IPS-18c (cell line): ENCODE measurements at regions not wholly inside any gene's neighbourhood (a gene's known extent, or its start where the extent isn't known, plus 50 kb on each side); places are given as distances from the start of the nearest gene placed in this dataset.

Source experiments
- H3K4me3 ChIP-seq: 2 replicates; pipeline ENCODE4 v1.7.0; 2013; ENCODE audit warnings: low read depth, mild to moderate bottlenecking, low read length, moderate library complexity; ENCODE audit not compliant: insufficient read depth
- H3K9me3 ChIP-seq: one replicate; pipeline ENCODE4 v1.6.1; 2013; ENCODE audit warnings: mild to moderate bottlenecking, low read length, moderate library complexity; ENCODE audit not compliant: control insufficient read depth, insufficient read depth

GRCh38 chr22:19574247-19574646, 50.0 kb upstream of the CLDN5 start:
- no peaks in the 10 kb centered on the region for H3K9me3 ChIP-seq
- H3K4me3 ChIP-seq, result no peak overlapping the region

GRCh38 chr22:19576460-19577421, 52.5 kb upstream of the CLDN5 start:
- Histone ChIP-seq H3K9me3 (no peaks in the 10 kb centered on the region), H3K4me3 (no peak overlapping the region)

DNA sequence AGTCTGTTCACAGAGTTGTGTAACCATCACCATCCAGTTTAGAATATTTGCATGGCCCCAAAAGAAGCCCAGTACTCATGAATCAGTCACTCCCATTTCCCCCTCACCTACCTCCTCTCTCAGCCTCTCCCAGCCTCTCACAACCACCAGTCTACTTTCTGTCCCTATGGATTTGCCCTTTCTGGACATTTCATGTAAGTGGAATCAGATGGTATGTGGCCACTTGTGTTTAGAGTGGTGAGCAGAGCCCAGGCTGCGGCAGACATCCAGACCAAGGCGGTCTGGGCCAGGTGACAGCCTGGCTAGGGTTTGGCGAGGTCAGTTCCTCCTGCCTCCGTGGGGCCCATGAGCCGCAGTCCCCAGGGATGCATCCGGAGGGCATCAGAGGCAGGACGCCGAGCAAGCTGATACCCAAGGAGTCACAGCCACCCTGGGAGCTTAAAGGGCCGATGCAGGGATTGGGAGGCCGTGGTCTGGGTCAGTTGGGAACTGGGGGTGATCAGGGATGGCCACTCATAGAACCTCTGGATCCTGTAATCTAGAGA, 53.3 kb upstream of the CLDN5 start:
- H3K4me3 ChIP-seq, result no peak overlapping the region

DNA sequence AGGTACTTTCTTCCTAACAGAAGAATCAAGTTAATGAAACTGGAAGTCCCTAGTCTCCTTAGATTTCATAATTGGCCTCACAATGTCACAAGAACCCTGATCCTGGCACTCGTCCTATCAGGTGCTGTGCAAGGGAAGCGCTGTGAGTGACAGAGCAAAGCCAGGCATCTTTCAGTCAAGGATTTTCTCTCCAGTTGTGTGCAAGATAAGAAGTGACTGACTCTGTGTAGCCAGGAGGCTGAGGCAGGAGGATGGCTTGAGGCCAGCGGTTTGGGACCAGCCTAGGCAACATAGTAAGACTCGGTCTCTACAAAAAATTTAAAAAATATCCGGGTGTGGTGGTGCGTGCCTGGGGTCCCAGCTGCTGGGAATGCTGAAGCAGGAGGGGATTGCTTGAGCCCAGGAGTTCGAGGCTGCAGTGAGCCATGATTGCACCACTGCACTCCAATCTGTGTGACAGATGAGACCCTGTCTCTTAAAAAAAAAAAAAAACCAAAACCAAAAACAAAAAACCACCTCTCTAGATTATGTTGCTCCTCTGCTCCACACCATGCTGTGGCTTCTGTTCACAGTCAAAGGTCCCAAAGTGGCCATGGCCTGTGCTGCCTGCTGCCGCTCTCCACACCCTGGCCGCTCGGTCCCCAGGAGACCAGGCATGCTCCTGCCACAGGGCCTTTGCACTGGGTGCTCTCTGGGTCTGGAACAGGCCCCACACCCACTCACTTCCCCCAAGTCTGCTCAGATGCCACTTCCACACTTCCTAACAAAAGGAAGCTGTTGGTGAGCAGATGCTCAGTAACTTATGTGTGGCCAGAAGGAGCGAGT, 54.2 kb upstream of the CLDN5 start:
- no peak overlapping the region for H3K4me3 ChIP-seq
- H3K9me3 ChIP-seq, result no peaks in the 10 kb centered on the region

More for the DNA sequence above, 53.3 kb upstream of the CLDN5 start:
- H3K9me3 ChIP-seq, result no peaks in the 10 kb centered on the region

DNA sequence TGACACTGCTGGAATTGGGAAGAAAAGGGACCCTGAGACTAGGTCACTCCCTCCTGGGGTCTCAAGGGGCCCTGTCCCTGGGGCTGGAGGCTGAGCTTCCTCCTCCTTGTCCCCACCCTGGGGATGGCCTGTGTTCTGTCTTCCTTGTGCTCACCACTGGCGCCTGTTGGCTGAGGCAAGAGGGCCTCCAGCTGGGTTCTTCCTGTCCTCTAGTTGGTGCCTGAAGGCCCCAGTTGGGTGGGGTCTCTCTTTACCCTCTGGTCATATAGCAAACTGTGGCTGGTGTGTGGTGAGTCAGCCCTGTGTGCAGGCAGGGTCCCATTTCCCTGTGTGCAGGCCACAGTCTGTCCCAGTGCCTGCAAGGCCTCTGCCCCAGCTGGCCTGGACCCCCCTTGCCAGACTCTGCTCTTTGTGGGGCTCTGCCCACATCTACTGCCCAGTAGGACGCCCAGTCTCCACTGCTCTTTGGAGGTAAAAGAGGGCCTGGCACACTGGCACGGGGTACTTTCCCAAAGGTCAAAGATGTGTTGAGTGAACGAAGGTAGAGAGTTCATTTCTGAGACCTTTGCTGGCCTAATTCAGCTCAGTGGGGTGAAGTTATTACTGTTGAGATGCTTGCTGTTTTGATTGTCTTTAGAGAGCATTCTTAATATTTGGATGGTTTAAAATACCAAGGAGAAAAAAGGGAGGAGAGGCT, 55.1 kb upstream of the CLDN5 start:
- no peak overlapping the region for H3K4me3 ChIP-seq
- H3K9me3 ChIP-seq, result no peaks in the 10 kb centered on the region

DNA sequence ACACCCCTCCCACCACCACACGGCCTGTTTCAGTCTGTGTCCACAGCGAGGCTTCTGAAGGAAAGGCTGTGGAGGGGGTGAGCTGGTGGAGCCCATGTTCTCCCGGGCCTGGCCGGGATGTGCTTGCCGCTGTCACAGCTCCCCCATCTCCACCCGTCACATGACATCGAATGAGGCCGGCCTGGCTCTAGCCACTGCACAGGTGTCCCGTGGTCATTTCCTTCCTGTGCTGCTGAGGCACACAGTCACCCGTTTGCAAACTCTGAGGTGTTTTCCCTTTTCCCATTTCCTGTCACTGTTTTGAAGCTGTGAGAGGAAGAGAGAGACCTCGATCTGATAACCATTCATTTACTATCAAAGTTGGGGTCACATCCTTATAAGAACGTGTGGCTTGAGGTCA, 55.7 kb upstream of the CLDN5 start:
- H3K4me3 ChIP-seq, result no peak overlapping the region

DNA sequence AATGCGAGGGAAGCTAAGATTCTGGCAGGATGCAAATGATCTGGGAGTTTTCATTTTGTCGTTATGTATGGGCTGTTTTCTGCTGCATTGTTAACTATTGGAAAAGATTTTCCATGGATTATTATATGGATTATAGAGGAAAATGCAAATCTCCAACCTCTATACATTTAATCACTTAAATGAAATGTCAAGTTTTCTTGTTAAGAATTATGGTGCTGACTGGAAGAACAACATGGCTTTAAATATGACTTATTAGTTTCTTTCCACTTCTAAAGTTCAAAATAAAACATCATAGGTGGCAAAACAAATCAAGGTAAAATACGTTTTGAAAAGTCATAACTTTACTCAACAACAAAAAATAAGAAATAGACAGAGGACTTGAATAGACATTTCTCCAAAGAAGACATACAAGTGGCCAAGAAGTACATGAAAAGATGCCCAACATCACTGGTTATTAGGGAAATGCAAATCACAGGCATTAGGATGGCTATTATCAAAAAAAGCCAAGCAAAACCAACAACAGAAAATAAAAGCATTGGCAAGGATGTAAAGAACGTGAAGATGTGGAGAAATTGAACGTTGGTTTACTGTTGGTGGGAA, 56.2 kb upstream of the CLDN5 start:
- H3K9me3 ChIP-seq, result no peaks in the 10 kb centered on the region
- H3K4me3 ChIP-seq, result no peak overlapping the region

More for the DNA sequence above, 55.7 kb upstream of the CLDN5 start:
- no peaks in the 10 kb centered on the region for H3K9me3 ChIP-seq

DNA sequence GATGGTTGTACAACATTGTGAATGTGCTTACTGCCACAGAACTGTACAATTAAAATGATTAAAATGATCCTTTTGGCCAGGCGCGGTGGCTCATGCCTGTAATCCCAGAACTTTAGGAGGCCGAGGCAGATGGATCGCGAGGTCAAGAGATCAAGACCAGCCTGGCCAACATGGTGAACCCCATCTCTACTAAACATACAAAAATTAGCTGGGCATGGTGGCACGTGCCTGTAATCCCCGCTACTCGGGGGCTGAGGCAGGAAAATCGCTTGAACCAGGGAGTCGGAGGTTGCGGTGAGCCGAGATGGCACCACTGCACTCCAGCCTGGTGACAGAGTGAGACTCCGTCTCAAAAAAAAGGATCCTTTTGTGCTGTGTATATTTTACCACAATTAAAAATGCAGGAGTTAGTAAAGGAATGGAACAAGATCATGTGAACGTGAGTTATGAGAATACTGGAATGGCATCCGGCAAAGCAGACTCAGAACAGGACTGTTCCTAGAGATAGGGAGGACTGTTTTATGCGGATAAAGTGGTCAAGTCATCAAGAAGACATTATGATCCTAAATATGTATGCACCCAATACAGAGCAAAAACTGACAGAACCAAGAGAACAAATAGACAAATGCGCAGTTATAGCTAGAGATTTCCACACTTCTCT, 58.0 kb upstream of the CLDN5 start:
- Histone ChIP-seq H3K9me3 (no peaks in the 10 kb centered on the region), H3K4me3 (no peak overlapping the region)

DNA sequence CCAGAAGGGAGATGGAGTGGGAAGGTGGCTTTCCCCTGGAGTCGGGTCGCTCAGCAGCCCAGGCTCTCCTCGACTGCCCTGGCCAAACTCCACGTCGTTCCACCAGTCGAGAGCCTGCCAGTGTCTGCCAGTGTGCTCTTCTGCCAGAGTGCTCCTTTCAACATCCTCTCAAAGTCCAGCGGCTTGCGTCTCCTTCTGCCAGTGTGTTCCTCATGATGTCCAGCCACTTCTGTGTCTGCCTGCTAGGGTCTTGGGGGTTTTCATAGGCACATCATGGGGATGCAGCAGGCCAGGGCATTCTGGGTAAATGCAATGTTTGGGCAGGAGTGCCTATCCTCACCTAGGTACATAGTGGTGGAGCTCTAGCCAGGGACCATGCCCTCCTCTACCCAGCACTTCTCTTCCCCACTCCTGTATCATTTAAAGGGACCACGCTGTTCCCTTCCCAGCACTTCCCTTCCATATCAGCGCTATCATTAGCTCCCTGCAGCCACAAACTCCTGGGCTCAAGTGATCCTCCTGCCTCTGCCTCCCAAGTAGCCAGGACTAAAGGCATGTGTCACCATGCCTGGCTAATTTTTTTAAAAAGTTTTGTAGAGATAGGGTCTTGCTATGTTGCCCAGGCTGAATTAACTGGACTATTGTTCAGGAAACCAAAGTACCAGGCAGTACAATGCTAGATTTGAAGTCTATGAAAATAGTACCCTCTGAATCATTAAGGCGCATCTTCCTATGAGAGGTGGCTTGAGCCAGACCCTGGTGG, 62.9 kb upstream of the CLDN5 start:
- H3K4me3 ChIP-seq, result no peak overlapping the region
- H3K9me3 ChIP-seq, result no peaks in the 10 kb centered on the region

GRCh38 chr22:19590696-19591095, 66.5 kb upstream of the CLDN5 start:
- H3K9me3 ChIP-seq, result no peaks in the 10 kb centered on the region
- no peak overlapping the region for H3K4me3 ChIP-seq

- Histone ChIP-seq H3K9me3 (no peaks in the 10 kb centered on the region), H3K4me3 (no peak overlapping the region)
These were observed 67.4 kb upstream of the CLDN5 start for GRCh38 chr22:19591568-19591967.

- H3K9me3 ChIP-seq, result no peaks in the 10 kb centered on the region
- no peak overlapping the region for H3K4me3 ChIP-seq
These were observed 68.3 kb upstream of the CLDN5 start for GRCh38 chr22:19592464-19592863.

DNA sequence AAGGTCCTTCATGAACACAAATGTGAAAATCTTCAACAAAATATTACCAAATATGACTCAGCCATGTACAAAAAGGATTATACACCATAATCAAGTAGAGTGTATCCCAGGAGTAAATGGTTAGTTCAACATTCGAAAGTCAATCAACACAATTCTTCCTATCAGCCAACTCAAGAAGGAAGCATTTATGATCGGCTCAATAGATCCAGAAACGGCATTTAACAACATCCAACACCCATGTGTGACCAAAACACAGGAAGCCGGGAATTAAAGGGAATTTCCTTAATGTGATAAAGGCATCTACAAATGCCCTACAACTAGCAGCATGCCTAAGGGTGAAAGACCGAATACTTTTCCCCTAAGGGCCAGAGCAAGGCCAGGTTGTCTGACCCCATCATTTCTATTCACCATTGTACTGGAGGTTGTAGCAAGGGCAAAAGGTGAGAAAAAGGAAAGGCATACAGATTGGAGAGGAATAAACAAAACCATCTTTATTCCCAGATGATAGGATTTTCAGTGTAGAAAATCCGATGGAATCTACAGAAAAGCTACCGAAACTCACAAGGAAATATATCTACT, 69.9 kb upstream of the CLDN5 start:
- Histone ChIP-seq H3K9me3 (no peaks in the 10 kb centered on the region), H3K4me3 (no peak overlapping the region)

DNA sequence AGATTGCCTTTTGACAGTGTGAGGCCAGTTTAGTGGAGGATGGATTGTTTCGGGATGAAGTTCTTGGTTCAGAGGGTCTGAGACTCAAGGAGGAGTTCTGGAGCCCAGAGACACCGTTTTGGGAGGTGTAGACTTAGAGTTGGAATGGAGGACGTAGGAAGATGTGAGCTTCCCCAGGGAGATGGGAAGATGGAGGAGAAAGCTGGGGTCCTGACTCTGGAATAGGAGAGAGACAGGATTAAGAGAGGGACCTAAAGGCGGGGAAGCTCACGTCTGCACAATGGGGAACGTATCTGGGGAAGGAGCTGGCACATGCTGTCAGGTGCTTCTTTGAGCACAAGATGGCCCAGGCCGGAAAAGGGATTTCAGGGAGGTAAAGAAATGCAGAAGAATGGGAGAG, 71.3 kb upstream of the CLDN5 start:
- Histone ChIP-seq H3K9me3 (no peaks in the 10 kb centered on the region), H3K4me3 (no peak overlapping the region)

- H3K4me3 ChIP-seq, result no peak overlapping the region
- no peaks in the 10 kb centered on the region for H3K9me3 ChIP-seq
These were observed 72.6 kb upstream of the CLDN5 start for GRCh38 chr22:19596680-19597398.
